PFSK-1 (cell line): ENCODE measurements at regions not wholly inside any gene's neighbourhood (a gene's known extent, or its start where the extent isn't known, plus 50 kb on each side); places are given as distances from the start of the nearest gene placed in this dataset.

ENCODE experiments used
- FOXP2 ChIP-seq: optimal IDR thresholded peaks from 2 replicates; pipeline ENCODE3; 2011; ENCODE audit warnings: borderline replicate concordance, control low read depth, inconsistent platforms; ENCODE audit not compliant: insufficient read depth; ENCODE audit errors: extremely low read length, extremely low read depth
- POLR2AphosphoS5 ChIP-seq: IDR thresholded peaks from 2 replicates; pipeline ENCODE4 v1.6.1; 2012; ENCODE audit warnings: low read depth, mild to moderate bottlenecking, control low read depth, low read length, moderate library complexity
- REST ChIP-seq, 2 experiments: IDR thresholded peaks; 2 replicates each; pipeline versions ENCODE4 v1.6.1 to v1.8.0; 2011 to 2012; ENCODE audit warnings: low read depth in 2 of 2, low read length in 2 of 2, control low read depth in 1 of 2, inconsistent platforms in 1 of 2, mild to moderate bottlenecking in 1 of 2, moderate library complexity in 1 of 2; ENCODE audit not compliant: insufficient read depth in 1 of 2
- SIN3A ChIP-seq: IDR thresholded peaks from 2 replicates; pipeline ENCODE4 v1.6.1; 2012; ENCODE audit warnings: mild to moderate bottlenecking, low read length, moderate library complexity, borderline replicate concordance; ENCODE audit not compliant: insufficient read depth
- TAF1 ChIP-seq: IDR thresholded peaks from 2 replicates; pipeline ENCODE4 v1.6.1; 2012; ENCODE audit warnings: low read length, control low read depth, borderline replicate concordance; ENCODE audit not compliant: insufficient read depth

- TF ChIP-seq POLR2AphosphoS5 (no peak), SIN3A (no peak), REST (IDR thresholded peaks at IDR 0.05; ENCODE audit: insufficient read depth in 1 of 2, low read depth in 2 of 2, low read length in 2 of 2) (no peak), TAF1 (no peak), FOXP2 (no peak)
Observed at GRCh38 chr22:22770280-22770871, 117.2 kb upstream of the IGLL5 start.

GRCh38 chr22:22770881-22771280 is 116.7 kb upstream of the IGLL5 start:
- no peak for TF ChIP-seq REST (IDR thresholded peaks at IDR 0.05; ENCODE audit: insufficient read depth in 1 of 2, low read depth in 2 of 2, low read length in 2 of 2)
- TF ChIP-seq POLR2AphosphoS5: no peak
- TF ChIP-seq TAF1: no peak
- TF ChIP-seq SIN3A: no peak
- no peak for TF ChIP-seq FOXP2

GRCh38 chr22:22771696-22772377 is 115.8 kb upstream of the IGLL5 start:
- TF ChIP-seq SIN3A (no peak), POLR2AphosphoS5 (no peak)

GRCh38 chr22:22772396-22772795 is 115.2 kb upstream of the IGLL5 start:
- TF ChIP-seq FOXP2 (no peak), TAF1 (no peak), REST (IDR thresholded peaks at IDR 0.05; ENCODE audit: insufficient read depth in 1 of 2, low read depth in 2 of 2, low read length in 2 of 2) (no peak), SIN3A (no peak), POLR2AphosphoS5 (no peak)

- TF ChIP-seq POLR2AphosphoS5 (no peak), FOXP2 (no peak), TAF1 (no peak), SIN3A (no peak), REST (IDR thresholded peaks at IDR 0.05; ENCODE audit: insufficient read depth in 1 of 2, low read depth in 2 of 2, low read length in 2 of 2) (no peak)
Observed at GRCh38 chr22:22772883-22773282, 114.7 kb upstream of the IGLL5 start.
